ENCODE measurements at regions not wholly inside any gene's neighbourhood (a gene's known extent, or its start where the extent isn't known, plus 50 kb on each side); places are given as distances from the start of the nearest gene placed in this dataset.

DNA sequence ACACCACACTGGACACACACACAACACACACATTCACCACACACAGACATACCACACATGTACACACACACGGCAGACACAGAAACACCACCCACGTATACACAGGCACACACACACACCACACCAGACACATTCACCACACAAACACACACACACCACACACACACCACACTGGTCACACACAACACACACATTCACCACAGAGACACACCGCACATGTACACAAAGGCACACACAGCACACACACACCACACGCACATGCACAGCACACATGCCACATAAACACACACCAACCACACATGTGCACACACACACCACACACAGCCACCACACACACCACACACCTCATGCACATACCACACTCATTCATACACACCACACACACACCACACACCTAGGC is 84.2 kb upstream of the PRR5 start:
- no peak for ATAC-seq (ENCODE audit: insufficient number of reproducible peaks, low FRiP score, low read depth)
- H3K36me3 ChIP-seq: no peaks in the 10 kb centered on the region
- peaks cover 4% of the 10 kb centered on the region for H3K9me3 ChIP-seq
- no peak overlapping the region for H3K27ac ChIP-seq
- DNase-seq (ENCODE audit: low spot score): no peak
- H3K4me1 ChIP-seq (ENCODE audit: control insufficient read depth in 1 of 2, low read depth in 2 of 2): no peaks in the 10 kb centered on the region
- H3K27me3 ChIP-seq (replicated peaks; ENCODE audit: insufficient read depth): no peaks in the 10 kb centered on the region
- TF ChIP-seq, protein P1, sequence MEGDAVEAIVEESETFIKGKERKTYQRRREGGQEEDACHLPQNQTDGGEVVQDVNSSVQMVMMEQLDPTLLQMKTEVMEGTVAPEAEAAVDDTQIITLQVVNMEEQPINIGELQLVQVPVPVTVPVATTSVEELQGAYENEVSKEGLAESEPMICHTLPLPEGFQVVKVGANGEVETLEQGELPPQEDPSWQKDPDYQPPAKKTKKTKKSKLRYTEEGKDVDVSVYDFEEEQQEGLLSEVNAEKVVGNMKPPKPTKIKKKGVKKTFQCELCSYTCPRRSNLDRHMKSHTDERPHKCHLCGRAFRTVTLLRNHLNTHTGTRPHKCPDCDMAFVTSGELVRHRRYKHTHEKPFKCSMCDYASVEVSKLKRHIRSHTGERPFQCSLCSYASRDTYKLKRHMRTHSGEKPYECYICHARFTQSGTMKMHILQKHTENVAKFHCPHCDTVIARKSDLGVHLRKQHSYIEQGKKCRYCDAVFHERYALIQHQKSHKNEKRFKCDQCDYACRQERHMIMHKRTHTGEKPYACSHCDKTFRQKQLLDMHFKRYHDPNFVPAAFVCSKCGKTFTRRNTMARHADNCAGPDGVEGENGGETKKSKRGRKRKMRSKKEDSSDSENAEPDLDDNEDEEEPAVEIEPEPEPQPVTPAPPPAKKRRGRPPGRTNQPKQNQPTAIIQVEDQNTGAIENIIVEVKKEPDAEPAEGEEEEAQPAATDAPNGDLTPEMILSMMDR (IDR thresholded peaks at IDR 0.05): no peak
- H3K4me3 ChIP-seq: no peak overlapping the region

DNA sequence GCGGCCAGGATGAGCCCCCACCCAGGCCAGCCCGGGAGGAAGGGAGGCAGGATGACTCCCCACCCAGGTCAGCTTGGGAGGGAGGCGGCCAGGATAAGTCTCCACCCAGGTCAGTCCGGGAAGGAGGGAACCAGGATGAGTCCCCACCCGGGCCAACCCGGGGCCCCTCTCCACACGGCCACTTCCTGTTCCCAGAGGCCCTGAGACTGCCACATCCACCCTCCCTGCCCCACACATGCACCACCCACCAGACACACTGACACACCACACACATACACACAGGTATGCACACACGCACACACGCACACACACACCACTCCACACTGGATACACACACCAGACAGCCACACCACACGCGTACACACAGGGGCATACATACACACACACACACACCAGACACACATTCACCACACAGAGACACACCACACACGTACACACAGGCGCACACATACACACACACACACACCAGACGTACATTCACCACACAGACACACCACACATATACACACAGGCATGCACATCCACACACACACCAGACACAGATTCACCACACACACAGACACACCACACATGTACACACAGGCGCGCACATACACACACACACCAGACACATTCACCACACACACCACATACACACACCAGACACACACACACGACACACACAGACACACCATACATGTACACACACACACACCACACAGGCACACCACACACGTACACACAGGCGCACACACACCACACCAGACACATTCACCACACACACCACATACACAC is 84.9 kb upstream of the PRR5 start:
- Histone ChIP-seq H3K4me3 (no peak overlapping the region), H3K27me3 (replicated peaks; ENCODE audit: insufficient read depth) (no peaks in the 10 kb centered on the region), H3K9me3 (peaks cover 12% of the 10 kb centered on the region), H3K4me1 (ENCODE audit: control insufficient read depth in 1 of 2, low read depth in 2 of 2) (no peaks in the 10 kb centered on the region), H3K36me3 (no peaks in the 10 kb centered on the region), H3K27ac (no peak overlapping the region)
- DNase-seq (ENCODE audit: low spot score): no peak
- TF ChIP-seq, protein P1 (IDR thresholded peaks at IDR 0.05): no peak
- no peak for ATAC-seq (ENCODE audit: insufficient number of reproducible peaks, low FRiP score, low read depth)

DNA sequence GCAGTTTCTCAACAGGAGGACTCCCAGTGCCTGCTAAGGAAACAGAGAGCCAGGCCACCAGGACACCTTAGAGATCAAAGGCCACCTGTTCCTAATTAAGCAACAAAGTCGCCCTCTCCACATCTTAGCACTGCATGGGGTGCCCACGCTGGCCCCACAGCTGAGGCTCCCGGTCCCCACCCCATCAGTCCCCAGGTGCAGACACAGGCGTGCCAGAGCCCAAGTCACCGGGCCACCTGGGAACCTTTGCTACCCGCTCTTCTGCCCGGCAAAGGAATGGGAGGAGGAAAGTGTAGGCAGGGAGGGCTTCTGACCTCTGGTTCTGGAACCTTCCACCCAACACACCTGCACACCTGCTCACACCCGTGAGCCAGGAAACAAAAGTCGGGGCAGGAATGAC is 85.5 kb upstream of the PRR5 start:
- Histone ChIP-seq H3K27me3 (replicated peaks; ENCODE audit: insufficient read depth) (no peaks in the 10 kb centered on the region), H3K36me3 (no peaks in the 10 kb centered on the region), H3K27ac (no peak overlapping the region), H3K4me1 (ENCODE audit: control insufficient read depth in 1 of 2, low read depth in 2 of 2) (no peaks in the 10 kb centered on the region), H3K9me3 (peaks cover 18% of the 10 kb centered on the region), H3K4me3 (no peak overlapping the region)
- no peak for ATAC-seq (ENCODE audit: insufficient number of reproducible peaks, low FRiP score, low read depth)
- TF ChIP-seq, protein P1 (IDR thresholded peaks at IDR 0.05): no peak
- no peak for DNase-seq (ENCODE audit: low spot score)

DNA sequence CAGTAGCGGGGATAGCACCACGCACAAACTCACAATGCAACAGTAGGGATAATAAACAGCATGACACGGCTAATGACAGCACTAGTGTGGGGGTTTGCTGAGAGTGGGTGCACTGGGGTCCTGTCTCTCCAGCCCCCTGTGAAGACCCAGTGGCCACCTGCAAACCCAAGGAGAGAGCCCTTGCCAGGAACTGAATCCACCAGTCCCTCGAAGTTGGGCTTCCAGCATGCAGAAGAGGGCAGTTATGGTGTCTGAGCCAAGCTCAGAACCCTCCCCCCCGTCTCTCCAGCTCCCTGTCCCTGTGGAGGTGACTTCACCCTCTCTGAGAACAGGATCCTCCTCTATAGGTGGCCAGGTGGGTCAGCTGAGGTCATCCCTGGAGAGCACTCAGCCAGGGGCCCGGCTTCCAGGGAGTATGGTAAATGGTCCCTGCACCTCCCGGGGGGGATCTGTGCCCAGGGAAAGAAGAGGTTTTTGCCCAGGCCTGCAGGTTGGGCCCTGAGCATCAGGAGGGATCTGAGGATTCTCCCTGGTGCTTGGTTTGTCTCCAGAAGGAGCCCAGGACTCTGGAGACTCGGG is 86.3 kb upstream of the PRR5 start:
- no peaks in the 10 kb centered on the region for H3K4me1 ChIP-seq (ENCODE audit: control insufficient read depth in 1 of 2, low read depth in 2 of 2)
- no peaks in the 10 kb centered on the region for H3K36me3 ChIP-seq
- H3K27me3 ChIP-seq (replicated peaks; ENCODE audit: insufficient read depth): no peaks in the 10 kb centered on the region
- H3K27ac ChIP-seq: no peak overlapping the region
- no peak overlapping the region for H3K4me3 ChIP-seq
- H3K9me3 ChIP-seq: peaks cover 23% of the 10 kb centered on the region
- TF ChIP-seq, protein P1 (IDR thresholded peaks at IDR 0.05): no peak
- DNase-seq (ENCODE audit: low spot score) (no peak), ATAC-seq (ENCODE audit: insufficient number of reproducible peaks, low FRiP score, low read depth) (no peak)

DNA sequence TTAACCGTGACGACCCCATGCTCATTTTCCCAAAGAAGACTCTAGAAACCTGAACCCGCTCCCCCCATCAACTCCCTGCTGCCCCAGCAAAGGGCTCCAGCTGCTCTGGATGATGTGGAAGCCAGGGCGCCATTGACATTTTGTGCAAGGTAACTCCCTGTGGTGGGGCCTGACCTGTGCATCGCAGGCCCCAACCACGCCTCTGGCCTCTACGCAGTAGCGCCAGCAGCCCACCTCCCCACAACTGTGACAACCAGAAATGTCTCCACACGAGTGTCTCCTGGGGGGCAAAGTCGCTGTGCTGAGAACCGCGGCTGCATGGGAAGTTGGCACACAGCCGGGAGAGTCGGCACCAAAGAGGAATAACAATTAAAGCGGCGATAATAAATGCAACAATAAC is 86.9 kb upstream of the PRR5 start:
- H3K4me1 ChIP-seq (ENCODE audit: control insufficient read depth in 1 of 2, low read depth in 2 of 2): no peaks in the 10 kb centered on the region
- ATAC-seq (ENCODE audit: insufficient number of reproducible peaks, low FRiP score, low read depth) (no peak), DNase-seq (ENCODE audit: low spot score) (no peak)
- H3K27ac ChIP-seq: no peak overlapping the region
- no peaks in the 10 kb centered on the region for H3K27me3 ChIP-seq (replicated peaks; ENCODE audit: insufficient read depth)
- no peaks in the 10 kb centered on the region for H3K36me3 ChIP-seq
- TF ChIP-seq, protein P1 (IDR thresholded peaks at IDR 0.05): no peak
- peaks cover 24% of the 10 kb centered on the region for H3K9me3 ChIP-seq
- H3K4me3 ChIP-seq: no peak overlapping the region
